H9 (cell line): ENCODE measurements at regions not wholly inside any gene's neighbourhood (a gene's known extent, or its start where the extent isn't known, plus 50 kb on each side); places are given as distances from the start of the nearest gene placed in this dataset.

Experiments used
- DNase-seq: peaks from one replicate; pipeline ENCODE4 v3.0.0-alpha.2; 2017
- H2AFZ ChIP-seq: one replicate; pipeline ENCODE4 v1.6.1; 2013; ENCODE audit warnings: mild to moderate bottlenecking, low read length, control low read depth, moderate library complexity
- H2AK5ac ChIP-seq: 2 replicates; pipeline ENCODE4 v1.6.1; 2013; ENCODE audit warnings: low read length, control low read depth, mixed read lengths; ENCODE audit not compliant: insufficient read length
- H2BK120ac ChIP-seq: one replicate; pipeline ENCODE4 v1.6.1; 2013; ENCODE audit warnings: low read depth, mild to moderate bottlenecking, low read length, control low read depth, inconsistent platforms; ENCODE audit not compliant: poor library complexity, severe bottlenecking
- H2BK12ac ChIP-seq: 2 replicates; pipeline ENCODE4 v1.6.1; 2013; ENCODE audit warnings: low read length, control low read depth, mixed read lengths, low read depth; ENCODE audit not compliant: insufficient read length
- H2BK15ac ChIP-seq: 2 replicates; pipeline ENCODE4 v1.6.1; 2013; ENCODE audit warnings: low read depth, low read length, control low read depth
- H2BK20ac ChIP-seq: one replicate; pipeline ENCODE4 v1.6.1; 2013; ENCODE audit warnings: low read depth, mild to moderate bottlenecking, low read length, control low read depth, inconsistent platforms; ENCODE audit not compliant: poor library complexity, severe bottlenecking
- H2BK5ac ChIP-seq: 2 replicates; pipeline ENCODE4 v1.6.1; 2013; ENCODE audit warnings: low read length, control low read depth, mixed read lengths; ENCODE audit not compliant: insufficient read length
- H3K14ac ChIP-seq: 2 replicates; pipeline ENCODE4 v1.6.1; 2013; ENCODE audit warnings: low read length, control low read depth; ENCODE audit not compliant: insufficient read depth
- H3K18ac ChIP-seq: 2 replicates; pipeline ENCODE4 v1.6.1; 2013; ENCODE audit warnings: low read depth, mild to moderate bottlenecking, mixed read lengths, low read length, control low read depth; ENCODE audit not compliant: insufficient read length
- H3K23ac ChIP-seq: 2 replicates; pipeline ENCODE4 v1.6.1; 2013; ENCODE audit warnings: low read length, control low read depth, mixed read lengths, low read depth; ENCODE audit not compliant: insufficient read length
- H3K23me2 ChIP-seq: 2 replicates; pipeline ENCODE4 v1.6.1; 2013; ENCODE audit warnings: low read depth, mild to moderate bottlenecking, mixed read lengths, low read length, control low read depth; ENCODE audit not compliant: insufficient read length, poor library complexity, severe bottlenecking
- H3K27ac ChIP-seq: 2 replicates; pipeline ENCODE4 v1.5.1; 2013; ENCODE audit warnings: low read length, control low read depth, mixed read lengths, low read depth; ENCODE audit not compliant: insufficient read length
- H3K27me3 ChIP-seq: 2 replicates; pipeline ENCODE4 v1.6.1; 2013; ENCODE audit warnings: low read length, control low read depth, inconsistent platforms; ENCODE audit not compliant: insufficient read depth
- H3K4ac ChIP-seq: 2 replicates; pipeline ENCODE4 v1.6.1; 2013; ENCODE audit warnings: low read depth, mild to moderate bottlenecking, control low read depth, inconsistent platforms, low read length, moderate library complexity
- H3K4me1 ChIP-seq: 2 replicates; pipeline ENCODE4 v1.6.1; 2013; ENCODE audit warnings: low read length, control low read depth, inconsistent platforms; ENCODE audit not compliant: insufficient read depth
- H3K4me2 ChIP-seq: 2 replicates; pipeline ENCODE4 v1.6.1; 2013; ENCODE audit warnings: low read length, control low read depth, mixed read lengths; ENCODE audit not compliant: insufficient read length, insufficient read depth
- H3K56ac ChIP-seq: 2 replicates; pipeline ENCODE4 v1.6.1; 2013; ENCODE audit warnings: low read depth, mild to moderate bottlenecking, mixed read lengths, low read length, control low read depth; ENCODE audit not compliant: insufficient read length
- H3K79me1 ChIP-seq: 2 replicates; pipeline ENCODE4 v1.6.1; 2013; ENCODE audit warnings: low read depth, mild to moderate bottlenecking, moderate library complexity, low read length, control low read depth, inconsistent platforms; ENCODE audit not compliant: insufficient read depth, poor library complexity, severe bottlenecking
- H3K79me2 ChIP-seq: 2 replicates; pipeline ENCODE4 v1.6.1; 2013; ENCODE audit warnings: low read length, control low read depth, inconsistent platforms; ENCODE audit not compliant: insufficient read depth
- H3K9ac ChIP-seq: 2 replicates; pipeline ENCODE4 v1.6.1; 2013; ENCODE audit warnings: low read length, control low read depth, mixed read lengths; ENCODE audit not compliant: insufficient read length; ENCODE audit errors: extremely low read depth
- H3K9me3 ChIP-seq: one replicate; pipeline ENCODE4 v1.6.1; 2013; ENCODE audit warnings: low read depth, low read length, inconsistent platforms; ENCODE audit not compliant: control insufficient read depth
- H3T11ph ChIP-seq: one replicate; pipeline ENCODE4 v1.6.1; 2013; ENCODE audit warnings: mild to moderate bottlenecking, low read length, control low read depth, inconsistent platforms
- H4K20me1 ChIP-seq: one replicate; pipeline ENCODE4 v1.6.1; 2013; ENCODE audit not compliant: control insufficient read depth, insufficient read length, insufficient read depth
- H4K5ac ChIP-seq: 2 replicates; pipeline ENCODE4 v1.6.1; 2013; ENCODE audit warnings: low read depth, mild to moderate bottlenecking, mixed read lengths, low read length, control low read depth; ENCODE audit not compliant: insufficient read length
- H4K8ac ChIP-seq: replicated peaks from 2 replicates; pipeline ENCODE4 v1.6.1; 2013; ENCODE audit warnings: low read length, control low read depth, mixed read lengths, low read depth; ENCODE audit not compliant: insufficient read length
- H4K91ac ChIP-seq: 2 replicates; pipeline ENCODE4 v1.6.1; 2013; ENCODE audit warnings: low read depth, mild to moderate bottlenecking, moderate library complexity, mixed read lengths, low read length, control low read depth; ENCODE audit not compliant: insufficient read length
- H3K27ac Mint-ChIP-seq, 3 experiments: 2 replicates in 2 of 3; 3 replicates in 1 of 3; pipeline ENCODE4 v1.8.0; 2020 to 2021; ENCODE audit warnings: mixed read lengths in 3 of 3, mild to moderate bottlenecking in 1 of 3, moderate library complexity in 1 of 3
- H3K27me3 Mint-ChIP-seq: 2 replicates; pipeline ENCODE4 v1.8.0; 2021; ENCODE audit warnings: low read depth, mild to moderate bottlenecking, moderate library complexity, mixed read lengths
- H3K36me3 Mint-ChIP-seq, 3 experiments: 2 replicates in 2 of 3; 3 replicates in 1 of 3; pipeline ENCODE4 v1.8.0; 2020 to 2021; ENCODE audit warnings: low read depth in 3 of 3, mixed read lengths in 3 of 3; ENCODE audit not compliant: insufficient read depth in 1 of 3
- H3K4me1 Mint-ChIP-seq, 2 experiments: 2 replicates each; pipeline ENCODE4 v1.8.0; 2020; ENCODE audit warnings: mixed read lengths in 2 of 2
- H3K4me3 Mint-ChIP-seq, 2 experiments: 2 replicates in 1 of 2; 3 replicates in 1 of 2; pipeline ENCODE4 v1.8.0; 2020 to 2021; ENCODE audit warnings: mild to moderate bottlenecking in 2 of 2, mixed read lengths in 2 of 2, moderate library complexity in 1 of 2
- H3K9me3 Mint-ChIP-seq, 2 experiments: 2 replicates in 1 of 2; 3 replicates in 1 of 2; pipeline ENCODE4 v1.8.0; 2020; ENCODE audit warnings: mild to moderate bottlenecking in 2 of 2, mixed read lengths in 2 of 2, moderate library complexity in 1 of 2
- WGBS: extraction: QIAGEN DNeasy Blood & Tissue Kit; methylation state at CpG from one replicate; pipeline ENCODE4 v1.1.7; 2013; ENCODE audit warnings: missing lambda C conversion rate, low lambda C conversion rate, mixed read lengths; ENCODE audit not compliant: insufficient read length; ENCODE audit errors: extremely low coverage; 5-methylcytosine and 5-hydroxymethylcytosine counted together
- TF ChIP-seq, protein P1 (sequence below): fragments of 200-600 bp; sonication (generic); conservative IDR thresholded peaks from 3 replicates; pipeline ENCODE4 v1.8.0; 2021; ENCODE audit warnings: antibody characterized with exemption, mild to moderate bottlenecking

DNA sequence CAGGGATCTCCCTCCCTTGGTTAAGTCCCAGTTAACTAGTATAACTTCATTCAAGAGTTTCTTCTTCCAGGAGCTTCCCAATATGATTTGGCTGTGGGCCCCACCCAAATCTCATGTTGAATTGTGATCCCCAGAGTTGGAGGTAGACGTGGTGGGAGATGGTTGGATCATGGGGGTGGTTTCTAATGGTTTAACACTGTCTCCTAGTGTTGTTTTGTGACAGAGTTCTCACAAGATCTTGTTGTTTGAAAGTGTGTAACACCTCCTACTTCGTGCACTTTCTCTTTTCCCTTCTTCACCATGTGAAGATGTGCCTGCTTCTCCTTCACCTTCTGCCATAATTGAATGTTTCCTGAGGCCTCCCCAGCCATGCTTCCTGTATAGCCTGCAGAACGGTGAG is 251.8 kb upstream of the FGGY start:
- Histone ChIP-seq H2BK12ac (no peak overlapping the region), H2AK5ac (no peak overlapping the region), H2AFZ (no peak overlapping the region), H3K56ac (no peak overlapping the region), H3K9ac (no peak overlapping the region), H3K23me2 (no peaks in the 10 kb centered on the region), H2BK15ac (no peak overlapping the region), H3K18ac (no peak overlapping the region), H3K4ac (no peak overlapping the region), H3K79me2 (no peaks in the 10 kb centered on the region), H3K27me3 (no peaks in the 10 kb centered on the region), H3K23ac (no peak overlapping the region), H4K8ac (no peak overlapping the region), H2BK20ac (no peak overlapping the region), H2BK120ac (no peak overlapping the region), H4K5ac (no peak overlapping the region), H3K79me1 (no peaks in the 10 kb centered on the region), H3K14ac (no peak overlapping the region), H3T11ph (no peak overlapping the region), H3K27ac (no peak overlapping the region), H3K9me3 (no peaks in the 10 kb centered on the region), H2BK5ac (no peak overlapping the region), H3K4me1 (no peaks in the 10 kb centered on the region), H4K91ac (no peak overlapping the region), H4K20me1 (no peaks in the 10 kb centered on the region), H3K4me2 (no peak overlapping the region)
- TF ChIP-seq, protein P1, sequence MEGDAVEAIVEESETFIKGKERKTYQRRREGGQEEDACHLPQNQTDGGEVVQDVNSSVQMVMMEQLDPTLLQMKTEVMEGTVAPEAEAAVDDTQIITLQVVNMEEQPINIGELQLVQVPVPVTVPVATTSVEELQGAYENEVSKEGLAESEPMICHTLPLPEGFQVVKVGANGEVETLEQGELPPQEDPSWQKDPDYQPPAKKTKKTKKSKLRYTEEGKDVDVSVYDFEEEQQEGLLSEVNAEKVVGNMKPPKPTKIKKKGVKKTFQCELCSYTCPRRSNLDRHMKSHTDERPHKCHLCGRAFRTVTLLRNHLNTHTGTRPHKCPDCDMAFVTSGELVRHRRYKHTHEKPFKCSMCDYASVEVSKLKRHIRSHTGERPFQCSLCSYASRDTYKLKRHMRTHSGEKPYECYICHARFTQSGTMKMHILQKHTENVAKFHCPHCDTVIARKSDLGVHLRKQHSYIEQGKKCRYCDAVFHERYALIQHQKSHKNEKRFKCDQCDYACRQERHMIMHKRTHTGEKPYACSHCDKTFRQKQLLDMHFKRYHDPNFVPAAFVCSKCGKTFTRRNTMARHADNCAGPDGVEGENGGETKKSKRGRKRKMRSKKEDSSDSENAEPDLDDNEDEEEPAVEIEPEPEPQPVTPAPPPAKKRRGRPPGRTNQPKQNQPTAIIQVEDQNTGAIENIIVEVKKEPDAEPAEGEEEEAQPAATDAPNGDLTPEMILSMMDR = no peak
- Mint-ChIP-seq H3K27ac (no peak overlapping the region), H3K9me3 (peaks cover 0 to 4% of the 10 kb centered on the region in 2 experiments; a peak in 3 of 5 replicates), H3K27me3 (peaks cover 1% of the 10 kb centered on the region; the same call in 1 of the 2 replicates), H3K4me1 (peaks cover 3 to 8% of the 10 kb centered on the region in 2 experiments; a peak in 2 of 4 replicates), H3K36me3 (peaks cover 0 to 4% (median 2%) of the 10 kb centered on the region in 3 experiments; a peak in 3 of 7 replicates), H3K4me3 (no peak overlapping the region)
- no CpG with 5 or more reads among the region's 3 CpGs for WGBS
- DNase-seq = no peak
